ENCODE measurements at regions not wholly inside any gene's neighbourhood (a gene's known extent, or its start where the extent isn't known, plus 50 kb on each side); places are given as distances from the start of the nearest gene placed in this dataset.
A peak's percentile ranks its signal among the peaks of the same experiment; 100 is the strongest.

GRCh38 chr2:119049968-119050704, 108.1 kb downstream of the MARCO start:
- TF ChIP-seq MYC (IDR thresholded peaks at IDR 0.05; ENCODE audit: low read depth, low read length) (no peak), MAX (IDR thresholded peaks at IDR 0.05; ENCODE audit: low read depth, low read length) (no peak), POLR2A (IDR thresholded peaks at IDR 0.05; ENCODE audit: extremely low read depth, insufficient read length) (no peak), CTCF (IDR thresholded peaks at IDR 0.05; ENCODE audit: low read depth, low read length) (peak; percentile 50)
- DNase-seq (ENCODE audit: low read depth), result peak; percentile 68
- no peak overlapping the region for H3K4me3 ChIP-seq (ENCODE audit: low read depth, low read length)

Measured in NB4 (cell line).